Choroid plexus epithelial cell (primary cell): ENCODE measurements at regions not wholly inside any gene's neighbourhood (a gene's known extent, or its start where the extent isn't known, plus 50 kb on each side); places are given as distances from the start of the nearest gene placed in this dataset.

Source experiments
- DNase-seq: peaks from one replicate; pipeline ENCODE4 v3.0.0-alpha.2; 2010; ENCODE audit warnings: low read depth
- H3K4me3 ChIP-seq: 2 replicates; pipeline ENCODE4 v1.5.1; 2011; ENCODE audit warnings: low read depth, mild to moderate bottlenecking, control low read depth, low read length, moderate library complexity
- TF ChIP-seq, protein P1 (sequence below): conservative IDR thresholded peaks from 2 replicates; pipeline ENCODE4 v1.5.1; 2011; ENCODE audit warnings: low read depth, mild to moderate bottlenecking, control low read depth, inconsistent platforms, low read length, moderate library complexity

DNA sequence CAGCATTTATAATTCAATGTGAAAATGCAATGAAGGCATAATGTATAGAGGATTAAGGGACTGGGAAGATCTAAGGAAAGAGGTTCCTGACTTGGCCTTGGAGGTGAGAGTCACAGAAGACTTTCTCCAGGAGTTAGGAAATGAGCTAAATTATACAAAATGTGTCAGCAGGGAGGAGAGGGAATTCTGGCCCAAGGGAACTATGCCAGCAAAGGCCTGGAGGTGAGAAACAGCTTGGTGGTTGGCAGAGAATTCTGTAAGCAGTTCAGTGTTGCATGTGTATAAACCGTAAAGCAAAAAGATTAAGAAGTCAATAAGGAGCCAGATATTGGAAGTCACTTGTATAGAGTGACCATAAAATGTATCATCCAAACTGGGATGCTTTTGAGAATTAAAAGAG is 142.2 kb upstream of the SESN3 start:
- TF ChIP-seq, protein P1, sequence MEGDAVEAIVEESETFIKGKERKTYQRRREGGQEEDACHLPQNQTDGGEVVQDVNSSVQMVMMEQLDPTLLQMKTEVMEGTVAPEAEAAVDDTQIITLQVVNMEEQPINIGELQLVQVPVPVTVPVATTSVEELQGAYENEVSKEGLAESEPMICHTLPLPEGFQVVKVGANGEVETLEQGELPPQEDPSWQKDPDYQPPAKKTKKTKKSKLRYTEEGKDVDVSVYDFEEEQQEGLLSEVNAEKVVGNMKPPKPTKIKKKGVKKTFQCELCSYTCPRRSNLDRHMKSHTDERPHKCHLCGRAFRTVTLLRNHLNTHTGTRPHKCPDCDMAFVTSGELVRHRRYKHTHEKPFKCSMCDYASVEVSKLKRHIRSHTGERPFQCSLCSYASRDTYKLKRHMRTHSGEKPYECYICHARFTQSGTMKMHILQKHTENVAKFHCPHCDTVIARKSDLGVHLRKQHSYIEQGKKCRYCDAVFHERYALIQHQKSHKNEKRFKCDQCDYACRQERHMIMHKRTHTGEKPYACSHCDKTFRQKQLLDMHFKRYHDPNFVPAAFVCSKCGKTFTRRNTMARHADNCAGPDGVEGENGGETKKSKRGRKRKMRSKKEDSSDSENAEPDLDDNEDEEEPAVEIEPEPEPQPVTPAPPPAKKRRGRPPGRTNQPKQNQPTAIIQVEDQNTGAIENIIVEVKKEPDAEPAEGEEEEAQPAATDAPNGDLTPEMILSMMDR, result no peak
- H3K4me3 ChIP-seq, result no peak overlapping the region
- no peak for DNase-seq

DNA sequence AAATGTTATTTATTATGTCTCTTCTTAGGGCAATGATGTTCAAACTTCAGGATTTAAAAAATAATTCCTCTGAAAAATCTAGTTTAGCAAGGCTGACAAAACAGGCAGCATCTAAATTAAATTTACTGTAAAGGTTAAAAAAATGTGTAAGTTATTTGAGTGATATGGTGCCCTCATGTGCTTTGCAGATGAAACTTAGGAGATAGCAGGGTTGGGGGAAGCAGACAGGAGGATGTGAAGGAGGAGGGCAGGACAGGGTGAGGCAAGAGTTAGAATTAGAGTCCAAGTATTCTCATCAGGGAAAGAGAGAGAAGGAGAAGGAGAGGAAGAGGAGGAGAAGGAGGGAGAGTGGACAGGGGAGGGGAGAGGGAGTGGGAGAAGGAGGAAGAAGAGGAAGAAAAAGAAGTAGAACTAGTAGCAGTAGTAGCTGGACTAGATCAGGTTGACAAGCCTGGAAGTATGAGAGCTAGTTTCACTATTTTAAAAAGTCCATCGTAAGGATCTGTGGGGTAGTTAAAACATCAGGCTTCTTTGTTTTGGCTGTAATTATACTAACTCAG is 141.2 kb upstream of the SESN3 start:
- H3K4me3 ChIP-seq, result no peak overlapping the region
- no peak for DNase-seq
- TF ChIP-seq, protein P1, result no peak

DNA sequence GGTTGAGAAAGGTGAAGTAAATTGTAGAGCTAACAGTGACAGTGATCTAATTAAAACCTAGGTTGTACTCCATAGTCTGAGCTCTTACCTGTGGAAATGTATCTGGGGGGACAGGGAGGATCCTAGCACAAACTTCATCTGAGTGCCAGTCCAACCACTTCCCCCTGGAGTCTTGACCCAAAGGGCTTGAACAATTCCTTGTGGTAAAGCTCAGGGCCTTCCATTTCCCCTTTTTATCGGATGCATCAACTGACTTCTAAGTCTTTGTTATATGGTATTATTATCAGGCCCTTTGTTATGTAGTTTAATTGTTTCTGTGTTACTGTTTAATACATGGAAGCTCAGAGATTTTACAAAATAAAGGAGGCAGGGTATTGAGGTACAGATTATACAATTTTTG is 140.2 kb upstream of the SESN3 start:
- TF ChIP-seq, protein P1, result no peak
- H3K4me3 ChIP-seq, result no peak overlapping the region

DNA sequence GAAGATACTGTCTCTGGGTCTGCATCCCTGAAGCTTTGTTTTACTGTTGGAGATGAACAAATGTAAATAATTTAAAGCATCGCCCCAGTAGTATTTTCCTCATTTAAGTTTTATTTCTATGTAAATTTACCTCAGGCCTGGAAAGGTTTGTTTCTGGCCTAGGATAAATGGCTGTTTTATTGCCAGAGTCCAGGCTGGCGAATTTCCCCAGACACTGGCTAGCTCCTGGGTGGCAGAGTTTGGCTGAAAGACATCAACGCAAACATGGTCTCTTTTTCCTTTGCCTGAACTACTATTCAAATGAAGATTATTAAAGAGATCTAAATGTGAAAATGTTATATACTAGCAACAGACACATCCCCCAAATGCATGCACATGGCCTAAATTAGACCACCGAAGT is 136.7 kb upstream of the SESN3 start:
- H3K4me3 ChIP-seq, result no peak overlapping the region
- TF ChIP-seq, protein P1, result no peak
- no peak for DNase-seq

More for the DNA sequence above, 140.2 kb upstream of the SESN3 start:
- DNase-seq, result no peak

DNA sequence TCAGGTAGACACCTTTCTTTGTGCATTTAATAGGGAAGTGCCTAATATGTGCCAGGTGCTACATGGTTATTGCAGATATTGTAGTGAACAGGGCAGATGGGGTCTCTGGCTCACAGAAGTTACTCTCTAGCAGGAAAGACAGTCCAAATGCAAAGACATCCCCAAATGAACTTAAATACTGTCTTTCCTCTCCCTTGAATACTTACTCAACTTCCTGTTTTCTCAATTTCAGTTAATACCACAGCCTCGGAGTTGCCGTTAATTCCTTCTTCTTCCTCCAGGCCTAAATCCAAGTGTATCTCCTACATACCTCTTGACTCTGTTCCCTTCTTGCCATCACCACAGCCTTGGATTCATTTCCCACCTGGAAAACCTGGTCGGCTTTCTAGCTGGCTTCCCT is 134.3 kb upstream of the SESN3 start:
- no peak for DNase-seq
- no peak overlapping the region for H3K4me3 ChIP-seq
- TF ChIP-seq, protein P1, result no peak

DNA sequence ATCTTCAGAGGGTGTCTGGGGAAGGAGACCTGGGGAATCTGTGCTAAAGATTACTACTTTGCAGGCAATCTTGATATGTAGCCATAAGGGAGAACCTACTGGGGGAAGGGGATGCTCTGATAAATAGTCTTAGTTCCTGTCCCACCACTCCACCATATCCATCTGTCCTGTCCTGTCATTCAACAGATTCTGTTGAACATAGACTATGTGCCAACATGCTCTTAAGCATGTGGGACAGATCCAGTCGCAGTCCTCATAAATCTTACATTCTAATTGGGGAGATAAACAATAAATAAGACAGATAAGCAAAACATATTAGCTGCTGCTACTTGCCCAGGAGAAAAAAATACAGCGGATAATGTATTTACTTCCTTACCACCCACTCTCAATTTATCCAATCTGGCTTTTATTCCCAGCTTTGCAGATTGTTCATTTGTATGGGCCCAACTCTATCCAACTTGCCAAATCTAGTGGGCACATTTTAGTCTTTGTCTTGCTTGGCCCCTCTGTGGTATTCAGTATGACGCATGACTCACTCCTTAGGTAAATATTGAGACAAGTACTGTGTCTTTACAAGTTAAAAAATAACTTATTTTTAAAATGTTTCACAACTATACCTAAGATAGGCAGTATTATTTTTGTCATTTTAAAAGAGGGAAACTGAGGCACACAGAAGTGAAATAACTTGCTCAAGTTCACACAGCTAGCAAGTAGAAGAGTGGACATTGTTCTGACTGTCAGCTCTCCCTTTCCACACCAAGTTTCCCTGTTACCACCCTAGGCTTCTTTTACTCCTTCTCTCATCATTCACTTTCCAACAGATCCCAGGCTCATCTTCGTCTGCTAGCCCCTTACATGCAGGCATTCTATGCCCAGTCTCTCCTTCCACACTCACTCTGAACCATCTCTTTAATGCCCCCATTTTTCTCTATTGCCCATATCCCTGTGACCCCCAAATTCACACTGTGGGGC is 133.6 kb upstream of the SESN3 start:
- TF ChIP-seq, protein P1, result no peak
- peak; percentile 30 for DNase-seq
- H3K4me3 ChIP-seq, result no peak overlapping the region
